Activated CD4-positive, alpha-beta T cell treated with anti-CD3 and anti-CD28 coated beads, Interleukin-10, Interleukin-2, amounts not matched to agents 100 ng/mL and 50 ng/mL, durations not matched to agents 16 hours and 8 hours (primary cell): ENCODE measurements at regions not wholly inside any gene's neighbourhood (a gene's known extent, or its start where the extent isn't known, plus 50 kb on each side); places are given as distances from the start of the nearest gene placed in this dataset.
"Not testable (repeated sequence)": the region's sequence is repeated elsewhere in the genome, so short reads cannot be mapped to it uniquely, and the experiment has no call there.

Experiments
- DNase-seq: peaks from one replicate; pipeline ENCODE4 v3.0.0-alpha.2; 2020

DNA sequence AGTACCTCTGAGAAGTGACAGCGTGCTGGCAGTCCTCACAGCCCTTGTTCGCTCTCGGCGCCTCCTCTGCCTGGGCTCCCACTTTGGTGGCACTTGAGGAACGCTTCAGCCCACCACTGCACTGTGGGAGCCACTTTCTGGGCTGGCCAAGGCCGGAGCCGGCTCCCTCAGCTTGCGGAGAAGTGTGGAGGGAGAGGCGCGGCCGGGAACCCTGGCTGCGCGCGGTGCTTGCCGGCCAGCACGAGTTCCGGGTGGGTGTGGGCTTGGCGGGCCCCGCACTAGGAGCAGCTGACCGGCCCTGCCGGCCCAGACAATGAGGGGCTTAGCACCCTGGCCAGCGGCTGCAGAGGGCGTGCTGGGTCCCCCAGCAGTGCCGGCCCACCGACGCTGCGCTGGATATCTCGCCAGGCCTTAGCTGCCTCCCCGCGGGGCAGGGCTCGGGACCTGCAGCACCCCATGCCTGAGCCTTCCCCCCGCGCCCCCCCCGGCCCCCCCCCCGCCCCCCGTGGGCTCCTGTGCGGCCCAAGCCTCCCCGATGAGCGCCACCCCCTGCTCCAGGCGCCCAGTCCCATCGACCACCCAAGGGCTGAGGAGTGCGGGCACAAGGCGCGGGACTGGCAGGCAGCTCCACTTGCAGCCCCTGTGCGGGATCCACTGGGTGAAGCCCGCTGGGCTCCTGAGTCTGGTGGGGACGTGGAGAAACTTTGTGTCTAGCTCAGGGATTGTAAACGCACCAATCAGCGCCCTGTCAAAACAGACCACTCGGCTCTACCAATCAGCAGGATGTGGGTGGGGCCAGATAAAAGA, 847.7 kb upstream of the CDH6 start:
- DNase-seq: not testable (repeated sequence)

DNA sequence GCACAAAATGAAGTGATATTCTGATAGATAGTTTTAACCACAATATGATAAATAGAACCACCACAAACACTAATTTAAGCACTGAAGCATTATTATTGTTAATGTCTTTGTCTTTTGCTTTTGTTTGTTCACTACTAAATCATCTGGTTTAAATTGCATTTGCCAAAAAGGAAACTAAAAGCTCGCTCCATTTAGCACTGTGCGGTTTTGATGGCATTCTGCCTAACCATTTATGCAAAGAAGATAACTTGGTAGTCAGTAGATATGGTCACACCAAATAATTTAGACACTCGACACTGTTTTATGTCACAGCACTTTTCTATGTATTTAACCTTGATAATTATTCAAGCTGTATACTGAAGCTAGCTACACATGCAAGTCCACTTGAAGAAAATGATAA, 849.8 kb upstream of the CDH6 start:
- no peak for DNase-seq

DNA sequence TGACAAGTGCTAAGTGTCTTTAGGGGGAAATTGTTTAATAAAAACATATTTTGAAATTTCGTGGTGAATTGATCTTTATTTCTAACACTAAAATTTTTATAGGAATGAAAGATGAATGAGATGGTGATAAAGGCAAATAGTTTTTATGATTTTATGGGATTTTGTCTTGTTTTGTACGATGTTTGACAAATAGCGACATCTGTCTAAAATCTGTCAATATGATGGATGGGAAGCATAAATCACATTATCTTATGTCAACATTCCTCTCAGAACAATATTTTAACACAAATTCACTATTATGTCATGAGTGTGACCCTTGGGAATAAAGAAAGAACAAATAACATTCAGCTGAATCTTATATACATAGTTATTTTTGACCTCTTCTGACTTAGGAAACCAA, 852.0 kb upstream of the CDH6 start:
- DNase-seq: no peak

DNA sequence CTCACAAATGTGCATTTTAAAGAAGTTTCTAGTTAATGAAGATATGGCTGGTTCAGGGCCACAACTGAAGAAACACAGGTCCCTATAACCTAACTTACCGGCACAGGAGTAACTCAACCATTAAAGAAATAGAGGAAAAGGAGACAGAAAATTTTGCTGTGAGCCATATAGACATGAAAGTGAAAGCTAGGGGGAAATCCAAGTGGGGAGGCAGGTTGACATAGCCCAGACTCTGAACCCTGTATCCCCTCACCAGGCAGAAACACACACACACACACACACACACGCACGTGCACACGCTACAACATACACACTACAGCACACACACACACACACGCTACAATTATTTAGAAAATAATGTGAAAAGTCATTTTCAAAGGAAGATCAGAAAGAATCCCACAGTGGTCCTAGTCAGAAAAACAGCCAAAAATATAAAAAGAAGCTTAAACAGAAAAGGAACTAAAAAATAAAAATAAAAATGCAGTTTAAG, 856.4 kb upstream of the CDH6 start:
- no peak for DNase-seq

DNA sequence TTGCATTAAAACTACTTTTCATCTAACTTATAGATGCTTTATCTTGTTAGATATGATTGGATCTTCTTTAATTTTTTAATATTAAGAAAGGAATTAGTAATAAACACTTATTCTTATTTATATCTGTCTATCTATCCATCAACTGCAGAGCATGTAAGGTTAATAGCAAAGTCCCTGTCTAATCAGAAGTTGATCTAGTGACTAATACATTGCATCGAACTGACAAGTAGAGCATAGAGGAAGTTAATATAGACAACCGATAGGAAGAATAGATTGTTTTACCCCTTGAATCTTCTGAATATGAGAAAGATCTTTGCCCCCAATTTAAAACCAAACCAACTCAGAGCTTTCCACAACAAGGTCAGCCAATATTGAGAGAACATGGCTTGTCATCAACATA, 862.0 kb upstream of the CDH6 start:
- DNase-seq: no peak

DNA sequence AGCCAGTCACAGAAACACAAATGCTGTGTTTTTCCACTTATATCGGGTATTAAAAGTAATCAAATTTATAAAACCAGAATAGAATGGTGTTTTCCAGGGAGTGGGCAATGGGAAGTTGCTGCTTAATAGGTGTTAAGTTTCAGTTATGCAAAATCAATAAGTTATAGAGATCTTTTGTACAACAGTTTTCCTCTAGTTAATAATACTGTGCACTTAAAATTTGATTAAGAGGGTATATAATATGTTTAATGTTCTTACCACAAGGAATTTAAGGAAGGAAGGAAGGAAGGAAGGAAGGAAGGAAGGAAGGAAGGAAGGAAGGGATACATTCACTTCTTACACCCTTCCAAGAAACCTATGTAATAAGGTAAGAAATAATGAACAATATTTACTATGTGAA, 867.7 kb upstream of the CDH6 start:
- no peak for DNase-seq

DNA sequence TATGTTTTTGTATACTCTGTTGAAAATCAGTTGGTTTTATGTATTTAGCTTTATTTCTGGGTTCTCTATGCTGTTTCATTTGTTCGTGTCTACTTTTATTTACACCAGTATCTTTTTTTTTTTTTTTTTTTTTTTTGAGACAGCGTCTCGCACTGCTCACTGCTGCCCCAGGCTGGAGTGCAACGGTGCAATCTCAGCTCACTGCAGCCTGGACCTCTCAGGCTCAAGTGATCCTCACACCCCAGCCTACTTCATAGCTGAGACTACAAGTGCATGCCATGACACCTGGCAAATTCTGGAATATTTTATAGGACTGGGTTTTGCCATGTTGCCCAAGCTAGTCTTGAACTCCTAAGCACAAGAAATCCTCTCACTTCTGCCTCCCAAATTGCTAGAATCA, 869.4 kb upstream of the CDH6 start:
- no peak for DNase-seq

DNA sequence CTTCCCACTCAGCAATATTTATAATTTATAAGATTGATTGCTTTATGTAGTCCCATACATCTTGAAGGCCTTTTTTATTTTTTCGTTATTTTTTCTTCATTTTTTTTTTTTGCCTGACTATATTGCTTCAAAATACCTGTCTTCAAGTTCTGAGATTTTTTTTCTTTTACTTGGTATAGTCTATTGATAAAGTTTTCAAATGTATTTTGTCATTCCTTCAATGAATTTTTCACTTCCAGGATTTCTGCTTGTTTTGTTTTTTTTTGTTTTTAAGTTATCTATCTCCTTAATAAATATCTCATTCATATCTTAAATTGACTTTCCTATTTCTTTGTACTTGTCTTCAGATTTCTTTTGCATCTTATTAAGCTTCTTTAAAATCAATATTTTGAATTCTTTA, 905.6 kb upstream of the CDH6 start:
- DNase-seq: no peak

DNA sequence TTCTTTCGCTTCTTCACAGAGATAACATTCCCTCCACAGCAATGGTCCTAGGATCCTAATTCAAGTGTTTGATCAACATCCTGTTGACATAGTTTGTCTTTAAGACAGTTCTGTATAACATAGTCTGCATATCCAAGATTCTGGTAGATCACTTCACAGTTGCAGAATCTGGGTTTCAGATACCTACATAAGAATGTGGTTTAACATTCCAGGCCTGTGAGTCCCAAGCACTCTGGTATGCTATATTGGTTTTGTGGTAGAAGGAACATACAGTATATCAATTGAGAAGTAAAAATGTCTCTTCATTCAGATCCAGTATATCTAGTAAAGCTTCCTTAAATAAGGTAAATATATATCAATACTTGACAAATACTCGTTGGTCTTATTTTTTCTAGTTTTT, 914.2 kb upstream of the CDH6 start:
- DNase-seq: no peak

DNA sequence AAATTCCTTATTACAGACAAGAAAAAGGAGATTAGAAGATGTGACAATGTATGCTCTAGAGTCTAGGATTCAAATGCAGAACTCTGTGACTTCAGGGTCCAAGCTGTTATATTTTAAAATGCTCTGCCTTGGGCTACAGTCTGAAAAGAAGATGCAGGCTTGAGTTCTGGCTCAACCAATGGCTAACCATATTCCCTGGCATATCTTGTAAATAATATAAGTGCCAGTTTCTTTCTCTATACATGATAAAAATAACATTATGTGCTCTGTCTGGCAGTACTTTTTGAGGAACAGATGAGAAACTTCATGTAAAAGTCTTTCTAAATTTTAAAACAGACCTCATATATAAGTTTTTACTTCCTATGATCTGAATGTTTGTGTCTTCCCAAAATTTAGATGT, 926.5 kb upstream of the CDH6 start:
- no peak for DNase-seq

DNA sequence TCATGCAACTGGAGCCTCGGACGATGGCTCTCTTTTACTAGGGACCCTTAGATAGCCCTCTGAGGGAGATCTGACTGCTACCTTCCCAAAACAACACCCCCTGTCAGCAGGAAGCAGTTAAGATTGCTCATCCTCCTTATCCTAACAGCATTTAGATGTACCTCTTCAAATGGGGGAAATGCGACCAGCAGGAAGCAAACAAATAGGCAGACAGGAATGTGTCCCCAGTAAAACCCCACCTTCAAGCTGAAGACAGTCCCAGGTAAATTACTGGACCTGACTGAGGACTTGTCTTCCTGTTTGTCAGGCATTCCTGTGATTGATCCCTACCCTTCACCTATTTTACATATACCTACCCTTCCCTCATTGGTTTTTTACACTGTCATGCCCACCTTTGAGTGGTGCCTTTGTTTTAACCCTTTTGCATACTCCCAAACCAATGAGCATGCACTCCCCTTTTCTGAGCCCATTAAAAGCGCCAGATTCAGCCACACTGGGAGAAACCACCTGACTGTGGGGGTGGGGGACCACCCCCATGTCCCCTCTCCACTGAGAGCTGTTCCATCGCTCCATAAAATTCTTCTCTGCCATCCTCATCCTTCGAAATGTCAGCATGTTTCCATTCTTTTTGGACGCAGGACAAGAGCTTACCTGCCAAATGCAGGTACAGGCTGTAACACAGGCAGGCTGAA, 954.0 kb upstream of the CDH6 start:
- no peak for DNase-seq

DNA sequence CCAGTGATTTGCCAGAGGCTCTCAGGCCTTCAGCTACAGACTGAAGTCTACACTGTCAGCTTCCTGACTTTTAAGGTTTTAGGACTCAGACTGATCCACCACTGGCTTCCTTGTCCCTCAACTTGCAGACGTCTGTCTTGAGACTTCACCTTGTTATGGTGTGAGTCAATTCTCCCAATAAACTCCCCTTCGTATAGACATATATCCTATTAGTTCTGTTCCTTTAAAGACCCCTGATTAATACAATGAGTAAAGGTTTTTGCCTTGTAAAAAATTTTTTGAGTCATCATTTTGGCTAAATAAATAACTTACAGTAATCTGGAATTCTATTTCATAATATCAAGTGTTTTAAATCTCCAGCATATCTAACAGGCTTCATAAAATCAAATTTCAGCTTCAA, 956.3 kb upstream of the CDH6 start:
- DNase-seq: no peak

DNA sequence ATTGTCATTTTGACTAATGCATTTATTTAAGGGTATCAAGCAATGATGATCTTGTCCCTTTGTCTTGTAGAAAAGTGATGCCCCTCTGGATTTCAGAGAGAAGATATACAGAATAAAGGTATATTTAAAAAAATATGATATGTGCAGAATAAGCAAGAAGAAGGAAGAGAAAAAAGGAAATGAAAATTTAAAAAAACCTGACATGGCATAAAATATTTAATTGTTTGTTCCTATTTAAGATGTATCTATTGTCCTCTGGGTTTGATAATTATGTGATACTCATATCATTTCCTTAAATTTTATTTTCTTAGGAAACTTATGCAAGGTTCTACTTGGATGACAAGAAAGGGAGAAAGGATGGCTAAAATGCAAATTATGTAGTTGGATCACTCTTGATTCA, 983.7 kb upstream of the CDH6 start:
- DNase-seq: no peak

DNA sequence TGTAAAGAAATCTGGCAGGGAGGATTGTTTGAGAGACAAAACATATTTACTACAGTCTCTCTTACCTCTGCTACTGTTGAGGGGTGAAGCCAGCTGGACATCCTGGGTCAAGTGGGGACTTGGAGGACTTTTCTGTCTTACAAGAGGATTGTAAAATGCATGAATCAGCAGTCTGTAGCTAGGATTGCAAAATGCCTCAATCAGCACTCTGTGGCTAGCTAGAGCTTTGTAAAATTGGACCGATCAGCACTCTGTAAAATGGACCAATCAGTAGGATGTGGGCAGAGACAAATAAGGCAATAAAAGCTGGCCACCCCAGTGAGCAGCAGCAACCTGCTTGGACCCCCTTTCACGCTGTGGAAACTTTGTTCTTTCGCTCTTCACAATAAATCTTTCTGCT, 995.8 kb upstream of the CDH6 start:
- DNase-seq: no peak

DNA sequence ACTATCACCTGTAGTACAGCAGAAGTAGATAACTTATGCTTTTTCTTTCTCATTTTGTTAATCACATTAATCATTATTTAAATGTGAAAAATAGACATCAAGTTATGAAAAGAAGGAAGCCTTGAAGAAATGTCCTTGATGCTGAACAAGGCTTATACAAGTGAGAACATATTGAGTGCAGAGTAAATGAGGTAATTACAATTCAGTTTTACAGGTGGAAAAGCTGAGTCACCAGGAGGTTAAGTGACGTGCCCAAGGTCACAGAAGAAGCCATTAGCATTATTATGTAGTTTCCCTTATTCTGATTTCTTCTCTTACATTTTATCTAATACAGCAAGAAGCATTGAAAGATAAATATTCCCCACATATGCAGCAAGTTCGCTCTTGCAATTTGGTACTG, 998.5 kb upstream of the CDH6 start:
- DNase-seq: no peak

DNA sequence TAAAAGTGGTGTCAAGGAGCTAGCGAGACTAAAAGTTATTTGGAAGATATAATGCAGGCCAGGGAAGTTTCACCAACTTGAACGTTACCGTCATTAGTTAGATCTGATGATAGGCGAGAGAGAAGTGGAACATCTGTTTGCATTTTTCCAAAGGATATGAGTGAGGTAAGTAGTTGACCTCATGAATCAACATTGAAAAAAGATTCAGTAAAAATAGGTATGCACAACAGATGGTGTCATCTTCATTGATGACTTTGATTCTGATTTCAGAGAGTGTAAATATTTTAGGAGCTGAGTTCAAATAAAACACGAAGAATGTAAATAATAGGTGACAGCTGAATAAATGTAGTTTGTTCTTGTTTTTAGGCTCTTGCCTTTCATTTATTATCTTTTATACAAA, 998.9 kb upstream of the CDH6 start:
- DNase-seq: no peak

DNA sequence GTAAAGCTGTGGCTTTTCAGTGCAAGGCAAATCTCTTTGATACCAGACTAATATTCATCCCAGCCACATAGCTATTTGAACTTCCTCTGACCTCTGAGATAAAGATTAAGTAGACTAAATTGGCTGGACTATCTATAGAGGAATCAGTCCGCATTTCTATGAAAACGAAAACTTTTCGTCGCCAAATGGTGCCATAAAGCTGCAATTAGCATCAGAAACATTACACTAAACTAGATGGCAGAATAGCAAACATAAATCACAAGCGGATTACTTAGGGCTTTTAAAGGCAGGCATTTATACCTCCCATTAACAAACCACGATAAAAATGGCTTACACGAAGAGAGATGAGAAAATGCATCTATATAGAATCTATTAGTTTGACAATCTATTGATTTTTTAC, 1009.7 kb upstream of the CDH6 start:
- no peak for DNase-seq

DNA sequence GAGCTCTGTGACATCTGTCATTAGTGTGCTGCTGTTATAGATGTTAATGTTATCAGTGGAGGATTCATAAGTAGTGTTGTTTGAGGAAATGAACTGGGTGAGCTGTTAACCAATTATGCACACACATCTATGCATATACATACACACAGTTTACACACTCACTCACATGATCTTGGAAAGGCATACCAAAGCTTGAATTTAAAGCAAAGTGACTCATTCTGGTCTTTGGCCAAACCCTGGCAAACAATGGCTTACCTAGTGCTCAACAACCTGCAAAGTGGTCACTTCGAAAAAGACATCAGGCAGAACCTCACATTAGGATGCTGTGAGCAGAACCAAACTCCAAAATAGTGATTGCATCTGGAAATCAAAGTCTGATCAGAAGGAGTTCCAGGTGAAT, 1037.3 kb upstream of the CDH6 start:
- no peak for DNase-seq

DNA sequence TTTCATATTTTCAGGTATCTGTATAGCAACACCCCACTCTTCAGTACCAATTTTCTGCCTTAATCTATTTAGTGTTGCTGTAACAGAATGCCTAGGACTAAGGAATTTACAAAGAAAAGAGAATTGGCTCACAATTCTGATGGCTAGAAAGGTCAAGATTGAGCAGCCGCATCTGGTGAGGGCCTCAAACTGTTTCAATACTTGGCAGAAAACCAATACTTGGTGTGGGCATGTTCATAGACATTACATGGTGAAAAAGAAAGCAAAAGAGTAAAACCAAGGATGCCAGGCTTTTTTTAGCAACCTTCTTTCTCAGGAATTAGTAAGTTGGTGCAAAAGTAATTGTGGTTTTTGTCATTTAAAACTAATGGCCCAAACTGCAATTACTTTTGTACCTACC, 1041.1 kb upstream of the CDH6 start:
- DNase-seq: no peak

DNA sequence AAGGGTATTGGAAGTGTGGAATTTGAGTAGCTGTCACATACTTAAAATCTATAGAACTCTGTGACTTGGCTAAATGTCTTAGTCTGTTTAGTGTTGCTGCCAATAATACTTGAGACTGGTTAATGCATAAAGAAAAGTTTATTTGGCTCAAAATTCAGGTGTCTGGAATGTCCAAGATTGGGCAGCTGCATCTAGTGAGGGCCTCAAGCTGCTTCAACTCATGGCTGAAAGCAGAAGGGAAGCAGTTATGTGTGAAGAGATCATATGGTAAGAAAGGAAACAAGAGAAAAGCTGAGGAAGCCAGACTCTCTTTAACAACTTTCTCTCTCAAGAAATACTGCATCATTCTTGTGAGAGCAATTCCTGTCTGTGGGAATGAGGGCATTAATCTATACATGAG, 1043.3 kb upstream of the CDH6 start:
- no peak for DNase-seq

DNA sequence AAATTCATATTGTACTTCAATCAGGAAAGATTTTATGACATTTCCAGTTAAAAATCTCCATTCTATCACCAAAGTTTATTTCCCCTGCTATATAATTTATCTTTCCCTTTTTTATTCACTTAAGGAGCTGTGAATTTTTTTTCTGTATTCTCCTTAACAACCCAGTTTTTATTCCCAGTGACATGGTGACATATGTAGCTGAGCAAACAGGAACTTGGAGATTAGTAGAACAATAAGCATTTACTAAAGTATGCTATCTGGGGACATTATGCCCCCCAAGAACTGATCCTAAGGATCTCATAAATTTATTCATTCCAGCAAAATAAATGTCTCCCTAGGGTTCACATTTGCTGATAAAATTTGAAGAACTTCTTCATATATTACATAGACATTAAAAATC, 1044.0 kb upstream of the CDH6 start:
- DNase-seq: no peak

DNA sequence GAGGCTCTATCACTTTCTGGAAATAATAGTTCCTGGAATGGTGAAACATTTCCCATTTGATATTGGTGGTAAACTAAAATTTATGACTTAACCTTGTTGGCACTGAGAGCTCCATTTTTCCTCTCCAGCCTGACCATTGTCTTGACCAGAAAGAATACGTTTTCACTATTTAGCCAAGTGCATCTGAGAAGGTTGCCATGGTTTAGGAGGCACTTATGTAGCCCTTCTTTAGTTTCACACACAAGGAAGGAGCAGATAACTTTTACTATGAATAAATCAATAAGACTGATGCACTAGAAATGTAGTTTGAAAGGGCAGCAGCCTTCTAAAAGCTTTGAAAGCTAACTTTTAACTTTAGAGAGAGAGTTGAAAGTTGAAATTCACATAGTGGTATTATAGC, 1045.5 kb upstream of the CDH6 start:
- DNase-seq: no peak

DNA sequence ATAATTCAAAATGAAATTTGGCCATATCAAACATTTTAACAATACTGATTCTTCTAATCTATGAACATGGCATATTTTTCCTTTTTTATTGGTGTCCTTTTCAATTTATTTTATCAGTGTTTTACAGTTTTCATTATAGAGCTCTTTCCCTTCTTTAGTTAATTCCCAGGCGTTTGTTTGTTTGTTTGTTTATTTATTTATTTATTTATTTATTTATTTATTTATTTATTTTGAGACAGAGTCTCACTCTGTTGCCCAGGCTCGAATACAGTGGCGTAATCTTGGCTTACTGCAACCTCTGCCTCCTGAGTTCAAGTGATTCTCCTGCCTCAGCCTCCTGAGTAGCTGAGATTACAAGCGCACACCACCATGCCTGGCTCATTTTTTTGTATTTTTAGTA, 1049.4 kb upstream of the CDH6 start:
- not testable (repeated sequence) for DNase-seq

DNA sequence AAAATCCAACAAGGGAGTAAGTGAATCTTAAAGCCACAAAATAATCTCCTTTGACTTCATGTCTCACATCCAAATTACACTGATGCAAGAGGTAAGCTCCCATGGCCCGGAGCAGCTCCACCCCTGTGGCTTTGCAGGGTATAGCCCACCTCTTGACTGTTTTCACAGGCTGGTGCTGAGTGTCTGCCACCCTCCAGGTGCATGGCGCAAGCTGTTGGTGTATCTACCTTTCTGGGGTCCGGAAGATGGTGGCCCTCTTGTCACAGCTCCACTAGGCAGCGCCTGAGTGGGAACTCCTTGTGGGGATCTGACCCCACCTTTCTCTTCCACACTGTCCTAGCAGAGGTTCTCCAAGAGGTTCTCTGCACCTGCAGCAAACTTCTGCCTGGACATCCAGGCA, 1051.1 kb upstream of the CDH6 start:
- DNase-seq: no peak

DNA sequence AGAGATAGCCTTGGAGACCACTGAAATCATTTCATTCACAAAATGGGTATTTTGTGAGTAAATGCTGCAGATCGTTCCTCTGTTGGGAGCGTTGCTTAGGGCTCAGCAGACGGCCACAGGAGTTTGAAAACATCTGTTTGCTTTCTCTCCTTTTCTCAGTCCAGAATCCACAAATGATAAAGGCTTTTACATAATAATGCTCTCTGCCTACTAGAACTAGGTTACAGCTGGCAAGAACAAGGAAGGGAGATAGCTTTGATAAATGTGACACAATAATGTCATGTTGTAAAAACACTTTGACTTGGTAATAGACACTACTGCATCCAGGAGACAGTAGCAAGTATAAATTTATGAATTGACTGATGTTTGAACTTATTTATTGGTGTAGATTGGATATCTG, 1072.4 kb upstream of the CDH6 start:
- no peak for DNase-seq
